ENCODE measurements at regions not wholly inside any gene's neighbourhood (a gene's known extent, or its start where the extent isn't known, plus 50 kb on each side); places are given as distances from the start of the nearest gene placed in this dataset.

GRCh38 chr4:19534159-19534558 lies 717.5 kb upstream of the SLIT2 start:
- Mint-ChIP-seq H3K4me1 (ENCODE audit: low read depth) (no peaks in the 10 kb centered on the region), H3K27ac (no peak overlapping the region), H3K4me3 (no peak overlapping the region), H3K36me3 (ENCODE audit: low read depth) (no peaks in the 10 kb centered on the region), H3K27me3 (ENCODE audit: insufficient read depth) (no peaks in the 10 kb centered on the region), H3K9me3 (peaks cover 3% of the 10 kb centered on the region)
- no peak for DNase-seq (ENCODE audit: low spot score)
- intact Hi-C loops (cut with micrococcal nuclease), result no loop called here

GRCh38 chr4:19531906-19532848 lies 719.5 kb upstream of the SLIT2 start:
- Mint-ChIP-seq H3K27me3 (ENCODE audit: insufficient read depth) (no peaks in the 10 kb centered on the region), H3K36me3 (ENCODE audit: low read depth) (no peaks in the 10 kb centered on the region), H3K4me3 (no peak overlapping the region), H3K4me1 (ENCODE audit: low read depth) (no peaks in the 10 kb centered on the region), H3K9me3 (peaks cover 6% of the 10 kb centered on the region), H3K27ac (no peak overlapping the region)
- DNase-seq (ENCODE audit: low spot score), result no peak
- intact Hi-C loops (cut with micrococcal nuclease), result no loop called here

GRCh38 chr4:19523964-19524363 lies 727.7 kb upstream of the SLIT2 start:
- peaks cover 14% of the 10 kb centered on the region for H3K9me3 Mint-ChIP-seq
- intact Hi-C loops (cut with micrococcal nuclease), result no loop called here

GRCh38 chr4:19522966-19523365 lies 728.7 kb upstream of the SLIT2 start:
- no peaks in the 10 kb centered on the region for H3K4me1 Mint-ChIP-seq (ENCODE audit: low read depth)
- no peaks in the 10 kb centered on the region for H3K27me3 Mint-ChIP-seq (ENCODE audit: insufficient read depth)
- intact Hi-C loops (cut with micrococcal nuclease), result no loop called here
- peaks cover 17% of the 10 kb centered on the region for H3K9me3 Mint-ChIP-seq
- no peak overlapping the region for H3K27ac Mint-ChIP-seq
- H3K4me3 Mint-ChIP-seq, result no peak overlapping the region
- no peak for DNase-seq (ENCODE audit: low spot score)
- no peaks in the 10 kb centered on the region for H3K36me3 Mint-ChIP-seq (ENCODE audit: low read depth)

More at GRCh38 chr4:19523964-19524363, 727.7 kb upstream of the SLIT2 start:
- Mint-ChIP-seq H3K36me3 (ENCODE audit: low read depth) (no peaks in the 10 kb centered on the region), H3K4me3 (no peak overlapping the region), H3K4me1 (ENCODE audit: low read depth) (no peaks in the 10 kb centered on the region), H3K27ac (no peak overlapping the region), H3K27me3 (ENCODE audit: insufficient read depth) (no peaks in the 10 kb centered on the region)
- no peak for DNase-seq (ENCODE audit: low spot score)

GRCh38 chr4:19520939-19521520 lies 730.7 kb upstream of the SLIT2 start:
- Mint-ChIP-seq H3K27me3 (ENCODE audit: insufficient read depth) (no peaks in the 10 kb centered on the region), H3K4me1 (ENCODE audit: low read depth) (no peaks in the 10 kb centered on the region)

GRCh38 chr4:19514276-19515070 lies 737.2 kb upstream of the SLIT2 start:
- H3K9me3 Mint-ChIP-seq, result peaks cover 15% of the 10 kb centered on the region
- H3K27ac Mint-ChIP-seq, result no peak overlapping the region
- no peaks in the 10 kb centered on the region for H3K36me3 Mint-ChIP-seq (ENCODE audit: low read depth)
- H3K4me1 Mint-ChIP-seq (ENCODE audit: low read depth), result no peaks in the 10 kb centered on the region
- intact Hi-C loops (cut with micrococcal nuclease), result no loop called here
- no peaks in the 10 kb centered on the region for H3K27me3 Mint-ChIP-seq (ENCODE audit: insufficient read depth)
- H3K4me3 Mint-ChIP-seq, result no peak overlapping the region
- DNase-seq (ENCODE audit: low spot score), result no peak

More at GRCh38 chr4:19520939-19521520, 730.7 kb upstream of the SLIT2 start:
- H3K27ac Mint-ChIP-seq, result no peak overlapping the region
- H3K9me3 Mint-ChIP-seq, result peaks cover 19% of the 10 kb centered on the region
- DNase-seq (ENCODE audit: low spot score), result no peak
- intact Hi-C loops (cut with micrococcal nuclease), result no loop called here
- no peak overlapping the region for H3K4me3 Mint-ChIP-seq
- H3K36me3 Mint-ChIP-seq (ENCODE audit: low read depth), result no peaks in the 10 kb centered on the region

GRCh38 chr4:19512086-19512485 lies 739.6 kb upstream of the SLIT2 start:
- Mint-ChIP-seq H3K4me3 (no peak overlapping the region), H3K36me3 (ENCODE audit: low read depth) (no peaks in the 10 kb centered on the region), H3K4me1 (ENCODE audit: low read depth) (no peaks in the 10 kb centered on the region), H3K27me3 (ENCODE audit: insufficient read depth) (no peaks in the 10 kb centered on the region), H3K27ac (no peak overlapping the region), H3K9me3 (peaks cover 17% of the 10 kb centered on the region)
- DNase-seq (ENCODE audit: low spot score), result no peak
- intact Hi-C loops (cut with micrococcal nuclease), result no loop called here

GRCh38 chr4:19510993-19511392 lies 740.7 kb upstream of the SLIT2 start:
- intact Hi-C loops (cut with micrococcal nuclease), result no loop called here
- H3K36me3 Mint-ChIP-seq (ENCODE audit: low read depth), result no peaks in the 10 kb centered on the region
- no peaks in the 10 kb centered on the region for H3K27me3 Mint-ChIP-seq (ENCODE audit: insufficient read depth)
- no peaks in the 10 kb centered on the region for H3K4me1 Mint-ChIP-seq (ENCODE audit: low read depth)
- H3K27ac Mint-ChIP-seq, result no peak overlapping the region
- no peak overlapping the region for H3K4me3 Mint-ChIP-seq
- no peak for DNase-seq (ENCODE audit: low spot score)
- H3K9me3 Mint-ChIP-seq, result peaks cover 14% of the 10 kb centered on the region

GRCh38 chr4:19508442-19508841 lies 743.3 kb upstream of the SLIT2 start:
- peaks cover 16% of the 10 kb centered on the region for H3K9me3 Mint-ChIP-seq
- H3K27ac Mint-ChIP-seq, result no peak overlapping the region
- no peaks in the 10 kb centered on the region for H3K4me1 Mint-ChIP-seq (ENCODE audit: low read depth)
- H3K36me3 Mint-ChIP-seq (ENCODE audit: low read depth), result no peaks in the 10 kb centered on the region
- no peak for DNase-seq (ENCODE audit: low spot score)
- no peak overlapping the region for H3K4me3 Mint-ChIP-seq
- no peaks in the 10 kb centered on the region for H3K27me3 Mint-ChIP-seq (ENCODE audit: insufficient read depth)
- intact Hi-C loops (cut with micrococcal nuclease), result no loop called here

- Mint-ChIP-seq H3K36me3 (ENCODE audit: low read depth) (no peaks in the 10 kb centered on the region), H3K4me3 (no peak overlapping the region), H3K27me3 (ENCODE audit: insufficient read depth) (no peaks in the 10 kb centered on the region), H3K4me1 (ENCODE audit: low read depth) (no peaks in the 10 kb centered on the region), H3K27ac (no peak overlapping the region), H3K9me3 (no peaks in the 10 kb centered on the region)
- intact Hi-C loops (cut with micrococcal nuclease), result no loop called here
- no peak for DNase-seq (ENCODE audit: low spot score)
Measured at GRCh38 chr4:19497705-19498104, 754.0 kb upstream of the SLIT2 start.

- no peaks in the 10 kb centered on the region for H3K27me3 Mint-ChIP-seq (ENCODE audit: insufficient read depth)
- H3K27ac Mint-ChIP-seq, result no peak overlapping the region
- DNase-seq (ENCODE audit: low spot score), result no peak
- intact Hi-C loops (cut with micrococcal nuclease), result no loop called here
- H3K36me3 Mint-ChIP-seq (ENCODE audit: low read depth), result no peaks in the 10 kb centered on the region
- H3K4me1 Mint-ChIP-seq (ENCODE audit: low read depth), result no peaks in the 10 kb centered on the region
- no peak overlapping the region for H3K4me3 Mint-ChIP-seq
- no peaks in the 10 kb centered on the region for H3K9me3 Mint-ChIP-seq
Measured at GRCh38 chr4:19496756-19497155, 754.9 kb upstream of the SLIT2 start.

- H3K9me3 Mint-ChIP-seq, result no peaks in the 10 kb centered on the region
- DNase-seq (ENCODE audit: low spot score), result no peak
- H3K27me3 Mint-ChIP-seq (ENCODE audit: insufficient read depth), result no peaks in the 10 kb centered on the region
- intact Hi-C loops (cut with micrococcal nuclease), result no loop called here
- no peaks in the 10 kb centered on the region for H3K36me3 Mint-ChIP-seq (ENCODE audit: low read depth)
- H3K4me1 Mint-ChIP-seq (ENCODE audit: low read depth), result no peaks in the 10 kb centered on the region
- no peak overlapping the region for H3K27ac Mint-ChIP-seq
- no peak overlapping the region for H3K4me3 Mint-ChIP-seq
Measured at GRCh38 chr4:19494961-19495360, 756.7 kb upstream of the SLIT2 start.

- no peak for DNase-seq (ENCODE audit: low spot score)
- no peaks in the 10 kb centered on the region for H3K27me3 Mint-ChIP-seq (ENCODE audit: insufficient read depth)
- H3K36me3 Mint-ChIP-seq (ENCODE audit: low read depth), result no peaks in the 10 kb centered on the region
- no peak overlapping the region for H3K4me3 Mint-ChIP-seq
- H3K4me1 Mint-ChIP-seq (ENCODE audit: low read depth), result no peaks in the 10 kb centered on the region
- no peak overlapping the region for H3K27ac Mint-ChIP-seq
- intact Hi-C loops (cut with micrococcal nuclease), result no loop called here
- no peaks in the 10 kb centered on the region for H3K9me3 Mint-ChIP-seq
Measured at GRCh38 chr4:19492606-19493005, 759.1 kb upstream of the SLIT2 start.

All from activated T-helper 1 cell treated with anti-CD3 and anti-CD28 coated beads, Interleukin-12 subunit alpha, Interleukin-12 subunit beta, Interleukin-2, Interleukin-4 antibody, amounts not matched to agents 30 ng/mL and 10 ng/mL and 1 ng/mL, durations not matched to agents 14 hours and 24 hours and 36 hours (primary cell).